GM18870 (cell line): ENCODE measurements at regions not wholly inside any gene's neighbourhood (a gene's known extent, or its start where the extent isn't known, plus 50 kb on each side); places are given as distances from the start of the nearest gene placed in this dataset.

ENCODE experiments used
- ATAC-seq: cut with Tn5 transposase; IDR thresholded peaks from one replicate; pipeline ENCODE4 v1.9.1; 2021; ENCODE audit warnings: moderate library complexity; ENCODE audit not compliant: unreplicated experiment

- ATAC-seq, result no peak
Observed at GRCh38 chr10:53022611-53023088, 250.1 kb upstream of the MBL2 start.

DNA sequence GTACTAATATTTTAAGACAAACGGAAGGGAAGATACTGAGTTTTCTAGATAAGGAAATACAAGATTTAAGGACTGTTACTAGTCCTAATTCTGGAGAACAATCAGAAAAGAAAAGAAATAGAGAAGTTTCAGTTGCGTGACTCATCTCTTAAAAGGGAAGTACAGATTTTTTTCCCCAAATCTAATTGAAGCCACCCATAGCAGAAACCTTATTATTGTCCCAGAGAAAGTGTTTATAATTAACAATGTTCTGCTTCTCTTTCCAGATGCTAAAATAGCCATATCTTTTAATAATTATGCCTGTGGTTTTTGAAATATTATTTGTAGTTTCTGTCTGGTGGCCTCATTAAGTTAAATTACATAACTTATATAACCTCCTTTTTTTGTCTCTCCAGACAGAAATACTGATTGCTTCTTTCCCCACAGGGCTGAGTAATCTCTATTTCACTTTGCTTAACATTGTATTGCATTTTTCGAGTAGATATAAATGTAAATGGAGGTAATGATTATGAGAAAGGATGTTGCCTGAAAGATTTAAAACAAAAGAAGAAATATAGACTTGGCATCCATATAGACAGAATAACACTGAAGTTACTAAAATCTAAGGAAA lies 240.7 kb upstream of the MBL2 start:
- peak; percentile 84 for ATAC-seq

DNA sequence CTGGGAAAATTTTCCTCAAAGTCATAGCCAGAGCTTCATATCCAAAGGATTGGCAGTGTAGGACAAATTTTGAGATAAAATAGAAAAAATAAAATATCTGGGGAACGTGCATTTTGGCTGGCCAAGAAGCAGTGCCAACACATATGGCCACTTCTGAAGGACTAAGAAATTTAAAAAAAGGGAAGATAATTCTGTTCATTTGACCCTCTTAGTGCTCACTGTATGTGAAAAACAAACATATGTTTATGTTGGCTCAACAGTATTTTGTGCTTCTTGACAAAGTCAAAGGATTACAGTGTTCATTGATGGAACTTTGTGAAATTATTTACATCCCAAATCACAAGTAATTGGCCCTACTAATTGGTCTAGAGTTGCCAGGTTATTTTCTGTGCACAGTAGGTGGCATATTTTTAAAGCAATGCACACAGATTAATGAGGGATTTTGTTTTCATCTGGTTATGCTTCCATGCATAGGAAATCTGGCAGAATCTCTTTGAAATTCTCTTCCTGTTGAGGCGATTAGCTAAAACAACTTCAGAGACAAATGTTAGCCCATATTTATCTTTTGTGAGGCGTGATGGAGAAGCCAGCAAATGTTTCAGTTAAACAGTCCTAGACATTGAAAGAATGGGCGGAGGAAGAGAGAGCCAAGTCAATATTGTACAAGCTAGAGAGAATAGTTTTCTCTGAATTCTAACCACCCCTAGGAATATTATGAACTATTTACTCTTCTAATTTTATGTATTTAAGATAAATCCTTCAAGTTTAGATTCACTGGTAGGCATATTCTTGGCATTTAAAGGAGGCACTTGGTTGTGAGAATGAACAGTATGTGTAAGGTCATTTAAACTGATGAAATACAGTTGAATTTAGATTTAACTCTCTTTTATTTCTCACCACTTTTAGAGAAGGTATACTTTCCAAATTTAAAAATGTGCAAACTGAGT lies 237.7 kb upstream of the MBL2 start:
- ATAC-seq, result no peak

GRCh38 chr10:53007527-53007842 lies 234.9 kb upstream of the MBL2 start:
- ATAC-seq, result no peak

DNA sequence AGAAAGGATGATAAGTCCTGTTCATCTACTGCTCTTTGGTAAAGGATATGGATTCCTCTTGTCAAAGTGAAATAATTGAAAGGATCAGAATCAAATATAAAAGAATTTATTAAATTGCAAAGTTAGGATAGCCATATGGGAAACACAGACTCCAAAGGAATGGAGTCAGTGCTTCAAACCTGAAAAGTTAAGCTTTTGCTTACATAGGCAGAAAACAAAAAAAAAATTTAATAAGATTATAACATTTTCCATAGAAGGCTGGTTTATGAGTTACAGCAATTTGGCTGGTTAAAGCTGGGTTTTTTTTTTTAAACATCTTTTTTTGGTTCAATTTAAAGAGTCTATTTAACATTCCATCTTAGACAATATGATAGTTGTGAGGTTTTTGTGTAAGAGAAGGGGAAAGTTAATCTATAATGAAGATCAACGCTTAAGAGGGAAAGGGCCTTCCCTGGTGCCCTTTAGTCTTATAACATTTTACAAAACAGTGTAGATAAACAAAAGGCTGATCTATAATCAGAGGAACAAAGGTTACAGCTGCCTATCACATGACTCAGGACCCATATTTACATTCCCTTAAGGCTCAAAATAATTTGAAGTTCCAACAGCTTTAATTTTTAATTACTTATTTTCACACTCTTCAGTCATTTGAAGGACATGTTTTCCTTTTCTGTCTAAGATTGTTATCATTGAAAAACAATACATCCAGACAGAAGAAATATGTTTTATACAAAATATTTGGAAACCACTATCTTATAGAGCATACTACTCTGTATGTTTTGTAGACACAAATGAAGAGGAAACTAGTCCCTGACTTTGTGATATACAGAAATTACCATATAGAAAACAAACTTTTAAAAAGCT lies 234.3 kb upstream of the MBL2 start:
- no peak for ATAC-seq

DNA sequence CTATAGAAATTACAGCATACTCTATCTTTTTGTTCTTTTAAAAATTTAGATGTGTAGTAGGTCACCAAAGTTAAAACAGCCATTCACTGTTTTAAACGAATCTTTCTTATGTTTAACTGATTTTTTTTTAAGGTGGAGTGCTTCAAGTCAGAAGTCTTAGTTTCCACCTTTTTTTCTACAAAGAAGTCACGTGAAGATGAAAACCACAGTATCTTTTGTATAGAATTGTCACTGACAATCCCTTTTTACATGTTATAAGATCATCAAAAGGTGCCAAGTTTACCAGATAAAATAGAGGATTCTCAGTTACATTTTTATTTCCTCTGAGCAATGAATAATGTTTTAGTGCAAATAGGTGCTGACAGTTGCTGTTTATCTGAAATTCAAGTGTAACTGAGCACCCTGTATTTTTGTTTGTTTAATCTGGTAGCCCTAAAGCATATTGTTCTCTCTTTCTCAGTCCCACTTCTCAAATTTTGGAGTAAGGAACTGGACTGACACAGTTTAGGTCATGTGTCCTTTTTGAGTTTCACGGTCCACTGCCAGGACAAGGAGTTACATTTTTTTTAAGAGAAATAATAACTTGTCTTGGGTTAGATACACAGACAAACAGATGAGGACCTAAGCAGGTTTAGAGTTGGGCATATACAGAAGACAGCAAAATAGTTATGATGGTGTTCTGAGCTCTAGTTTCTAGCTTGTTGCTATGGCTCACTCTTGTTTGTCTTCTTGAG lies 233.2 kb upstream of the MBL2 start:
- ATAC-seq, result no peak

GRCh38 chr10:53003094-53003493 lies 230.5 kb upstream of the MBL2 start:
- peak; percentile 64 for ATAC-seq

- ATAC-seq, result no peak
Observed at GRCh38 chr10:52999681-53000080, 227.1 kb upstream of the MBL2 start.

GRCh38 chr10:52999258-52999657 lies 226.7 kb upstream of the MBL2 start:
- ATAC-seq, result no peak

DNA sequence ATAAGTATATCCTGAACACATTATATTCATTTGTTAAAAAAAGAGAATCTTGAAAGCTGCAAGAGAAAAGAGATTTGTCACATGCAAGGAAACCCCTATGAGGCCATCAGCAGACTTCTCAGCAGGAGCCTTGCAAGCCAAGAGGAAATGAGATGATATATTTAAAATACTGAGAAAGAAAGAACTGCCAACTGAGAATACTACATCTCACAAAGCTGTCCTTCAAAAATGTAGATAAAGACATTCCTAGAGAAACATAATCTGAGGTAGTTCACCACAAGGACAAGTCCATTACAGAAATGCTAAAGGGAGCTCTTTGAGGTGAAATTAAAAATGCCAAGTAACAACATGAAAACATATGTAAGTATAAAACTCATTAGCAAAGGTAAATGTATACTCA lies 224.4 kb upstream of the MBL2 start:
- ATAC-seq, result no peak

DNA sequence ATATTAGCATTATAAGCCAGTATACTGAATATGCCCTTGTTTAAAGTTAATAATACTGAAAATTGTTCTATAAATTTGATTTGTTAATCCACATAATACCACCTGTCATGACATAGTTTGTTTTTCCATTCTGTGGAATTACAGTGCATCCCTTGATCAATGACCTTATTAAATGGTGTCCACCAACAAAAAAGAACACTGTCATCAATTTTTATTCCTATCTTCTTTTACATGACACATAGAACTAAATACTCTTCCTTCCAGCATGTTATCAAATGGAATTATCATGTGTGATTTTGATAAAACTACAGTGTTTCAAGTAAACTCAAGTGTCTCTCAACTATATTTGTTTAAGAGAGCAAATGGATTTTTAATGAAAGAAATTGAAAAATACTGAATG lies 221.8 kb upstream of the MBL2 start:
- ATAC-seq, result no peak

GRCh38 chr10:52993109-52993508 lies 220.5 kb upstream of the MBL2 start:
- no peak for ATAC-seq

DNA sequence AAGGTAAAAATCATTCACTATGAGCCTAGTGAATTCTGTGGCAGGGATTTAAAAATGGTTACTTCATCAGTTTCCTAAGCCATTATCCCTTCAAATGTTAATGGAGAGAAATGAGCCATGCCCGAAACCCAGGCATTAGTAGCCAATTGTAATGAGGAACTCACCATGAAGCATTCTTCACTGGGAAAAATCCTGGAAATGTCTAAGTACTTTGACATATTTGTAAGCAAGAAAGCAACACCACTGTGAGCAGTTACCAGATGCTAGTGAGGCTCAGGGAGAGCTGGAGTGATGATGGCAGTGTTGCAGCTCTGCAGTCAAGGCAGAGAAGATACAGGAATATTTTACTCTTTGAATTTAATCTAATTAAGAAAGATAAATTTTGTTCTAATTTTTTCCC lies 220.0 kb upstream of the MBL2 start:
- ATAC-seq, result no peak

DNA sequence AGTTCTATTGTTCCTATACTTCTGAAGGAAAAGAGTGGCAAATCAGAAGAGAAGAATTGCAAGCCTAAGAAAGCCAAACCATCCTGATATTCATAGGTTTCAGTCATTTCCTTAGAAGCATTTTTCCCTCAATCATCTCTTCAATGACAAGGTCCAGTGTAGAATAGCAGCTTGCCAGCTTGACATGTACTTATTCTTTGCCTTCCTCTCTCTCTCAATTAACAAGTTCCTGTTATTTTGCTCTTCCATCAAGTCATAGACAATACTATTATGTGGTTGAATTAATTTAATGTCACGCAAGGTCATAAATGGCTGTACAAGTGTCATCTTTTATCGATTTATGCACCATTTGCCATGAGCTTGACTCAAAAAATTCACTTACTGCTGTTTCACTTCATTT lies 216.3 kb upstream of the MBL2 start:
- ATAC-seq, result no peak

DNA sequence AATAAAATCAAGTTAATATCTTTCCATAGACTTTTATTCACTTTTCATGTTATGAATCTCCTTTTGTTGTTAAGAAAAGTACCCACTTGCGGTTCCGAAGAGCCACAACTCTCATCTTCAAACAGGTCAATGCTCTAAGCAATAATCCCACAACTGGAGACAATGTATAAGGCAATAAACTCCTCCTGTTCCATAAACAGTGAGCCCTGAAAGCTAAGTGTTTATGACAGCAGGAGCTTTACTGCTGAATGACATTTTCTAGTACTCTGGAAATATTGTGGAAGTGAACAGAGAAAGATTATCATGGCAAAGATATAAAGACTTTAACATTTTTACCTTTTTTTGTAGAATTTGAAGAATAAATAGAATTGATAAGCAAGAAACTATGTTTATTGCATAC lies 213.5 kb upstream of the MBL2 start:
- no peak for ATAC-seq

- ATAC-seq, result peak; percentile 58
Observed at GRCh38 chr10:52984169-52984568, 211.6 kb upstream of the MBL2 start.

DNA sequence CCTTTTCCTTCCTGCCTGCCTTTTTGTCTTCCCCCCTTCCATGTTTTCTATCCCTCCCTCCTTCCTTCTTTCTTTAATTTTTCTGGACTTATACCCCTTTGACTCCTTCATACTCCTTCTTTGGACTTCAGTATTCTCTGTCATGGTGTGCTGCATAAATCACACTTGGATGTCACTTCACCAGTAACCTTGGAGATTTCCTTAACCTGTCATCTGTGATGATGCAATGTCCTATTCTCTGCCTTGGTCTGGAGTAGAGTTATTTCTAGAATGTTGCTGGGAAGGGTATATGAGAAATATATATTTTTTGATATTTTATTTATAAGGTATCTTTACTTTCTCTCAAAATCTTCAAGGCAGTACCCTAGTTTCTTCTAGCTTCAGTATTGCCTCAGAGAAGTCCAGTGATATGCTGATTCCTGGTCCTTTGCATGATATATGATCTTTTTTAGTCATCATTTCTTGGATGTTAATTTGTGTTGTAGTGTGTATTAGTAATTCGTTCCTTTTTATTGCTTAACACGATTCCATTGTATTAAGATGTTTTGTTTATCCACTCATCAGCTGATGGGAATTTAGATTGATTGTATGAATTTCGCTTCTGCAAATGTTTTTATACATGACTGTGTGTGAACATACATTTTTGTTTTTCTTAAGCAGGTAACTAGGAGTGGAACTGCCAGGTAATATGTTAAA lies 206.9 kb upstream of the MBL2 start:
- no peak for ATAC-seq

GRCh38 chr10:52977581-52977980 lies 205.0 kb upstream of the MBL2 start:
- ATAC-seq, result no peak

DNA sequence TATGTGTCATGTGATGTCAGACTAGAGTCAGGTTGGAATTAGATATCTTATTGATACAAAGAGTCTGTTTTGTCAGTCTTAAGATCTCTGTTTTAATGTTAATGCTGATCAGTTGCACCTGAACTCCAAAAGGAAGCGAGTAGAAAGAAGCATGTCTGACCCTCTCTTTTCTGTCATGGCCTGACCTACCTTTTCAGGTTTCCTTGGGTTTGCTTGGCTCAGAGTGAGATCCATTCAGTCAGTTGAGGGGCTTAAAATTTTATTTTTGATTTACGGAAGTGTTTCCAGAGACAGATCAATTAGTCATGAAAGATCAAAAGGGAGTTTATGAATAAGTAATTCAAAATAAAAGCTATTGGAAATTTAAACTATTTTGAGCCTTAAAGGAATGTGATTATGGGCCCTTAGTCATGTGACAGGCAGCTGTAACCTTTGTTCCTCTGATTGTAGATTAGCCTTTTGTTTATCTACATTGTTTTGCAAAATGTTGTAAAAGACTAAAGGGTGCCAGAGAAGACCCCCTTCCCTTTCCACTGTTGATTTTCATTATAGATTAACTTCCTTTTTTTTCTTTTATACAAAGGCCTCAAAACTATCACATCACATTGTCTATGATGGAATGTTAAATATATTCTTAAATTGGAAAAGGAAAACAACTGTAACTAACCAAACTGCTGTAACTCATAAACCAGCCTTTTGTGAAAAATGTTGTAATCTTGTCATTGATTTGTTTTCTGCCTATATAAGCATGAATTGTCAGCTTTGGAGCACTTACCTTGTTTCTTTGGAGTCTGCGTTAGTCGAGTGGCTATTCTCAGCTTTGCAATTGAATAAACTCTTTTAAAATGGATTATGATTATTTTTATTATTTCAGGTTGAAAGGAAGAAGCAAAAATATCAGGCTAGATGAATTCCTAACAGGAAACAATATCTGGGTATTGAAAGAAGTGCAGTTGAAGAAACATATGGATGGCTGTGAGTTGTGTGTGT lies 195.5 kb upstream of the MBL2 start:
- ATAC-seq, result no peak
